Memory B cell (primary cell): ENCODE measurements at regions not wholly inside any gene's neighbourhood (a gene's known extent, or its start where the extent isn't known, plus 50 kb on each side); places are given as distances from the start of the nearest gene placed in this dataset.

Experiments
- ATAC-seq: fragments of 150-1000 bp; cut with Tn5 transposase; 2 replicates; pipeline ENCODE4 v1.10.0; 2021; ENCODE audit warnings: low read depth, mild to moderate bottlenecking, moderate library complexity
- DNase-seq, 2 donors: peaks; one replicate each; pipeline ENCODE4 v3.0.0; 2022; ENCODE audit warnings: low spot score in 2 of 2
- H3K27ac Mint-ChIP-seq: one replicate; pipeline ENCODE4 v1.8.0; 2022; ENCODE audit warnings: mild to moderate bottlenecking, moderate library complexity, mixed read lengths
- H3K27me3 Mint-ChIP-seq: one replicate; pipeline ENCODE4 v1.8.0; 2022; ENCODE audit warnings: mixed read lengths
- H3K36me3 Mint-ChIP-seq: one replicate; pipeline ENCODE4 v1.8.0; 2022; ENCODE audit warnings: mild to moderate bottlenecking, mixed read lengths
- H3K4me1 Mint-ChIP-seq: one replicate; pipeline ENCODE4 v1.8.0; 2022; ENCODE audit warnings: mixed read lengths
- H3K4me3 Mint-ChIP-seq: one replicate; pipeline ENCODE4 v1.8.0; 2022; ENCODE audit warnings: mild to moderate bottlenecking, moderate library complexity, mixed read lengths
- H3K9me3 Mint-ChIP-seq: one replicate; pipeline ENCODE4 v1.8.0; 2022; ENCODE audit warnings: mixed read lengths

DNA sequence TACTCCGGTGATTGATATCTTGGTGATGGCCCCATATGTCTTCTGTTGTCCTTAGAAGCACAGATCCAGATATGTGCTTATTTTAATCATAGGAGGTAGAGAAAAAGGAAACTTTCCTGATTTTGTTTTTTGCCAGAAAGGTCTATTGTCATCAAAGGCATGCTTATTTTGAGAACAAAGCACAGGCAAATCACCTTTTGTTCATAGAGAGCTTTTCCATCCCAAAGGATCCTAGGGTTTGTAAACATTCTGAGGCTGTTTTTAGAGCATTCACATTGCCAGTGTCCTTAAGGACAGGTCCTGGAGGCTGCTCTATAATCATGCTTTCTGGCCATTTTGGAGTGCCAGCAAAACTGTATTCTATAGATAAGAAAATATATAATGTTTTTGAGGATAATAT, 148.5 kb upstream of the SEL1L start:
- DNase-seq (no peak), ATAC-seq (no peak)
- no peaks in the 10 kb centered on the region for H3K4me1 Mint-ChIP-seq
- no peaks in the 10 kb centered on the region for H3K9me3 Mint-ChIP-seq
- H3K36me3 Mint-ChIP-seq, result no peaks in the 10 kb centered on the region
- H3K27ac Mint-ChIP-seq, result no peak overlapping the region
- H3K4me3 Mint-ChIP-seq, result no peak overlapping the region
- H3K27me3 Mint-ChIP-seq, result no peaks in the 10 kb centered on the region

GRCh38 chr14:81682701-81683100, 149.0 kb upstream of the SEL1L start:
- Mint-ChIP-seq H3K36me3 (no peaks in the 10 kb centered on the region), H3K27me3 (no peaks in the 10 kb centered on the region), H3K4me3 (no peak overlapping the region), H3K27ac (no peak overlapping the region), H3K9me3 (no peaks in the 10 kb centered on the region), H3K4me1 (no peaks in the 10 kb centered on the region)
- DNase-seq (no peak), ATAC-seq (no peak)

- ATAC-seq (no peak), DNase-seq (no peak)
- Mint-ChIP-seq H3K4me3 (no peak overlapping the region), H3K4me1 (no peaks in the 10 kb centered on the region), H3K27me3 (no peaks in the 10 kb centered on the region), H3K36me3 (no peaks in the 10 kb centered on the region), H3K27ac (no peak overlapping the region), H3K9me3 (no peaks in the 10 kb centered on the region)
Measured at GRCh38 chr14:81684696-81685095, 151.0 kb upstream of the SEL1L start.

- ATAC-seq, result no peak
- Mint-ChIP-seq H3K9me3 (no peaks in the 10 kb centered on the region), H3K36me3 (no peaks in the 10 kb centered on the region), H3K27me3 (no peaks in the 10 kb centered on the region), H3K4me1 (no peaks in the 10 kb centered on the region), H3K4me3 (no peak overlapping the region), H3K27ac (no peak overlapping the region)
- DNase-seq, result no peak
Measured at GRCh38 chr14:81686512-81686911, 152.9 kb upstream of the SEL1L start.

GRCh38 chr14:81691931-81692330, 158.3 kb upstream of the SEL1L start:
- Mint-ChIP-seq H3K36me3 (no peaks in the 10 kb centered on the region), H3K27ac (no peak overlapping the region), H3K9me3 (no peaks in the 10 kb centered on the region), H3K4me1 (no peaks in the 10 kb centered on the region), H3K27me3 (no peaks in the 10 kb centered on the region), H3K4me3 (no peak overlapping the region)
- no peak for DNase-seq
- no peak for ATAC-seq

DNA sequence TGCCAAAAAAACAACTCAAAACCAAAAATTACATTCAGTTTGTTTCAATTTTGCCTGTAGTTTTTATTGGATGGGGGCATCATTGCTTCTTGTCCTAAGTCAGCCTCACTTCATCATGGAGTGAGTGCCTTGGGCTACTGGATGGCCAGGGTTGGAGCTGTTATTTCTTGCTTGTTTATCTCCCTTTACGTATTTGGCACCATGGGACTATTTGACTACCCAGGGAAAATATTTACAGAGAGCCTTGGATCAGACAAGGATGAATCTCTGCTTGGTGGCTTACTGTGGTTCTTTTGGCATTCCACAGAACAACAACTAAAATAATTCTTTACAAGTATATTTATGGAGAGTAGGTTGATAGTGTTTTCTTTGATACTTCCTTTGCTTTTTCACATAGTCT, 160.8 kb upstream of the SEL1L start:
- no peak for ATAC-seq
- Mint-ChIP-seq H3K4me3 (no peak overlapping the region), H3K9me3 (no peaks in the 10 kb centered on the region), H3K36me3 (no peaks in the 10 kb centered on the region), H3K27ac (no peak overlapping the region), H3K27me3 (no peaks in the 10 kb centered on the region), H3K4me1 (no peaks in the 10 kb centered on the region)
- DNase-seq, result no peak

DNA sequence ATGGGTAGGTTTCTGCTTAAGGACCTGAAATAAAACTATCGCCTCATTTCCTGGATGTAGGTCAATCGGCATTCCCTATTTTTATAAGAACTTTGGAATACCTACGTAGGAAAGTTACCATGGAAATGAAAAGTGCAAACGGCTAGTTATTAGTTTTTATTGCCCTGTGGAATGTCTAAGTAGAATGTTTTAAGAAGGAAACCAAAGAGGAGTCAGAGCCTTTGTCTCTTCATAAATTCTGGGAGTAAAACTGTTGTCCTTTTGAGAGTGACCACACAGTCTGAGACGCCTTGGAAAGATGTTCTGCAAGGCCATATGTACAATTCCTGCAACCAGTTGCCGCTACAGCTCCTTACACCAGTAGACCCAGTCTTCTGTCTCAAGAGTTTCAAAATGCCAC, 176.0 kb upstream of the SEL1L start:
- Mint-ChIP-seq H3K4me1 (no peaks in the 10 kb centered on the region), H3K27me3 (peaks cover 1% of the 10 kb centered on the region), H3K36me3 (no peaks in the 10 kb centered on the region), H3K9me3 (peaks cover 4% of the 10 kb centered on the region), H3K27ac (no peak overlapping the region), H3K4me3 (no peak overlapping the region)
- ATAC-seq (no peak), DNase-seq (no peak)

GRCh38 chr14:81710232-81710845, 176.7 kb upstream of the SEL1L start:
- ATAC-seq (no peak), DNase-seq (no peak)
- Mint-ChIP-seq H3K27me3 (peaks cover 3% of the 10 kb centered on the region), H3K4me3 (no peak overlapping the region), H3K36me3 (no peaks in the 10 kb centered on the region), H3K4me1 (no peaks in the 10 kb centered on the region), H3K9me3 (peaks cover 4% of the 10 kb centered on the region), H3K27ac (no peak overlapping the region)

GRCh38 chr14:81715731-81716130, 182.1 kb upstream of the SEL1L start:
- Mint-ChIP-seq H3K4me3 (no peak overlapping the region), H3K4me1 (no peaks in the 10 kb centered on the region), H3K9me3 (peaks cover 3% of the 10 kb centered on the region), H3K36me3 (no peaks in the 10 kb centered on the region), H3K27me3 (peaks cover 3% of the 10 kb centered on the region), H3K27ac (no peak overlapping the region)
- no peak for DNase-seq
- ATAC-seq, result no peak

- Mint-ChIP-seq H3K9me3 (peaks cover 3% of the 10 kb centered on the region), H3K27me3 (peaks cover 3% of the 10 kb centered on the region), H3K27ac (no peak overlapping the region), H3K4me3 (no peak overlapping the region), H3K4me1 (no peaks in the 10 kb centered on the region), H3K36me3 (no peaks in the 10 kb centered on the region)
- ATAC-seq (no peak), DNase-seq (no peak)
Measured at GRCh38 chr14:81716953-81717352, 183.3 kb upstream of the SEL1L start.

DNA sequence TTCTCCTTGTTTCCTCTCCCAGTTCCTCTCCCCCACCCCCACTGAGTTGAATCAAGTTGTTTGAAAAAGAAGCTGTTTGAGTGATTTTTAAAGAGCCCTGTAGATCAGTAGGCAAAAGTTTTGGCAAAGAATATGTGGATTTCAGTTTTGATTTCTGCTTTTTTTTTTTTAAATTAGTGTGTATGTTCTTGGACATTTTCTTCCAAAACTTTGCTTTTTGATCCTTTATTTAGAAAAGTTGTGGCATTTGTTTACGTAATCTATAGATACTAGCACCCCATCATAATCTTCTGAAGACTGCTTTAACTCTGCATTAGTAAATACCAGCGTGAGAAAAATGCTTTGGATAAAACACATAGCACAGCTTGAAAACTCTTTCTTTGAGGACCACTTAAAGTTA, 190.3 kb upstream of the SEL1L start:
- Mint-ChIP-seq H3K4me1 (no peaks in the 10 kb centered on the region), H3K9me3 (no peaks in the 10 kb centered on the region), H3K36me3 (no peaks in the 10 kb centered on the region), H3K27ac (no peak overlapping the region), H3K27me3 (no peaks in the 10 kb centered on the region), H3K4me3 (no peak overlapping the region)
- no peak for ATAC-seq
- no peak for DNase-seq

DNA sequence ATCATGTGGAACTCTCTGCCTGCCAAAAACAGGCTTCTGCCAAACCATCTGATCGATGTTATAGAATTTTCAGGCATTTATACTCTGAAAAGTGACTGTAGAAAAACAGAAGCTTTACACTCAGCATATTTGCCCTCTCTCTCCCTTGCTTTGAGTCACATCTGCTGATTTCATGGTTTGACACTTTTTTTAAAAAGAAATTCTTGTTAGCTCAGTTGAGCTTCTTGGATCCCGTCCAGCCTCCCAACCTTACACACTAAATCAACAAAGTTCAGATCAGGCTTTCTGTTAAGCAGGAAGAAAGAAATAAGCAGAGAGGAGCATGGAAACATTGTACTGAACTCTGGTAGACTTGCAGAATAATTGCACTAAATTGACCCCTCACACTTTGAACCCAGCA, 193.6 kb upstream of the SEL1L start:
- Mint-ChIP-seq H3K27me3 (no peaks in the 10 kb centered on the region), H3K4me3 (no peak overlapping the region), H3K36me3 (no peaks in the 10 kb centered on the region)

GRCh38 chr14:81728447-81728846, 194.8 kb upstream of the SEL1L start:
- H3K27me3 Mint-ChIP-seq, result no peaks in the 10 kb centered on the region
- H3K27ac Mint-ChIP-seq, result no peak overlapping the region
- no peak overlapping the region for H3K4me3 Mint-ChIP-seq
- ATAC-seq, result no peak
- DNase-seq, result no peak
- H3K4me1 Mint-ChIP-seq, result no peaks in the 10 kb centered on the region
- H3K9me3 Mint-ChIP-seq, result peaks cover 5% of the 10 kb centered on the region
- H3K36me3 Mint-ChIP-seq, result no peaks in the 10 kb centered on the region

More for the DNA sequence above, 193.6 kb upstream of the SEL1L start:
- Mint-ChIP-seq H3K9me3 (peaks cover 2% of the 10 kb centered on the region), H3K4me1 (no peaks in the 10 kb centered on the region), H3K27ac (no peak overlapping the region)
- ATAC-seq, result no peak
- no peak for DNase-seq

GRCh38 chr14:81729622-81730021, 196.0 kb upstream of the SEL1L start:
- DNase-seq (no peak), ATAC-seq (no peak)
- H3K27ac Mint-ChIP-seq, result no peak overlapping the region
- no peaks in the 10 kb centered on the region for H3K4me1 Mint-ChIP-seq
- peaks cover 8% of the 10 kb centered on the region for H3K9me3 Mint-ChIP-seq
- H3K36me3 Mint-ChIP-seq, result no peaks in the 10 kb centered on the region
- no peaks in the 10 kb centered on the region for H3K27me3 Mint-ChIP-seq
- H3K4me3 Mint-ChIP-seq, result no peak overlapping the region

- no peak for DNase-seq
- ATAC-seq, result no peak
- no peak overlapping the region for H3K27ac Mint-ChIP-seq
- no peaks in the 10 kb centered on the region for H3K27me3 Mint-ChIP-seq
- H3K9me3 Mint-ChIP-seq, result peaks cover 4% of the 10 kb centered on the region
- no peak overlapping the region for H3K4me3 Mint-ChIP-seq
- no peaks in the 10 kb centered on the region for H3K36me3 Mint-ChIP-seq
- no peaks in the 10 kb centered on the region for H3K4me1 Mint-ChIP-seq
Measured at GRCh38 chr14:81737938-81738337, 204.3 kb upstream of the SEL1L start.
